DMS153 treated with DMSO at 0.1 percent for 48 hours (cell line): ENCODE measurements at regions not wholly inside any gene's neighbourhood (a gene's known extent, or its start where the extent isn't known, plus 50 kb on each side); places are given as distances from the start of the nearest gene placed in this dataset.
"Not testable (repeated sequence)": the region's sequence is repeated elsewhere in the genome, so short reads cannot be mapped to it uniquely, and the experiment has no call there.

ENCODE experiments used
- DNase-seq: peaks from one replicate; lab custom pipeline; 2025; ENCODE audit not compliant: unreplicated experiment; lab: John Stamatoyannopoulos, UW

DNA sequence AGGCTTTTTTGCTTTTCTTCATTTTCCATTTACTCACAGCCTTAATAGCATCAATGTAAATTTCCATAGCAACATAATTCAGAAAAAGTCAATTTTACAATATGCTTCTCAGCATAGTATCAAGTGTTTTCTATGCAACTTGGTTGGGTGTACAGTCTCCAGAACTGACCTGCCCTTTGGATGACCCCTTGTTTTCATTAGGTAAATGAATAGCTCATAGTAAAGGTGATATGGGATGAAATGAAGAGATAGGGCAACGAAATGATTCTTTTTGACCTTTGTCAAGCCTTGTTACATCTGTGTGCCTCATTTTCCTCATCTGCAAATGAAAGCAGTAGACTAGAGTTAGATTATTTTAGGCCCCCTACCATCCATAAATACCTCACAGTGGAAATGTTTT is 1081.0 kb downstream of the TMTC2 start:
- DNase-seq, result no peak

DNA sequence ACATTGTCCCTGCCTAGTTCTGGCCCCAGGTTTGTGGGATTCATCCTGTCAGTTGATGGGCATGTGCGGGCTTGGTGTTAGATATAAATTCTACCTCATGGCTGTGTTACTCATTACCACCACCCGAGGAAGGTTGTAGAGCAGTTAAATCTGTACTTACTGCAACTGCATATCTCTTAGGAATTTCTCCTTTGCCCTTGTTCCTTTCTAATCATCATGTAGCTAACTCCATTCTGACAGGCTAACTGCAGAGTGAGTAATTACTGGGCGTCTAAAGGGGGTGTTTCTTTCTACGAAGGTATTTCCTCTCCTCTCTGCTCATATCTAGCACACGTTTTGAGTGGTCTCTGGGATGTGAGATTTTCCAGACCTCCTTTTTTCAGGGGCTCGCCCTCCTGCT is 1076.7 kb downstream of the TMTC2 start:
- DNase-seq, result no peak

DNA sequence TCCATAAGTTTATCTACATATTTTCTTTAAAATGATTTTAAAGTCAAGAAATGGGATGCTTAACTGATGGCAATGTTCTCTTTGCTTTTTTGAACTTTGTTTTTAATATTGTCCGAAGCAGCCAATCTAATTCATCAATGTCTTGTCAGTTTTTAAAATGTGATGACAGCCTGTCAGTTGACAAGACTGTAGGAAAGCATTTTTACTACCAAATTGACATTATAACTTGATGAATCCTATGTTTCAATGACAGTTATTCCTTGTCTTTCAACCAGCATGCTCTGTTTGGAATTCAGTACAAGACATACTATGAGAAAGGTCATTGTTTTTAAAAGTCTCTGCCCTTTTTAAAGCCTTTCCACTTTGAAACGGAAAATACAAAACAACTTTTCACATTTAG is 1073.2 kb downstream of the TMTC2 start:
- DNase-seq, result no peak

DNA sequence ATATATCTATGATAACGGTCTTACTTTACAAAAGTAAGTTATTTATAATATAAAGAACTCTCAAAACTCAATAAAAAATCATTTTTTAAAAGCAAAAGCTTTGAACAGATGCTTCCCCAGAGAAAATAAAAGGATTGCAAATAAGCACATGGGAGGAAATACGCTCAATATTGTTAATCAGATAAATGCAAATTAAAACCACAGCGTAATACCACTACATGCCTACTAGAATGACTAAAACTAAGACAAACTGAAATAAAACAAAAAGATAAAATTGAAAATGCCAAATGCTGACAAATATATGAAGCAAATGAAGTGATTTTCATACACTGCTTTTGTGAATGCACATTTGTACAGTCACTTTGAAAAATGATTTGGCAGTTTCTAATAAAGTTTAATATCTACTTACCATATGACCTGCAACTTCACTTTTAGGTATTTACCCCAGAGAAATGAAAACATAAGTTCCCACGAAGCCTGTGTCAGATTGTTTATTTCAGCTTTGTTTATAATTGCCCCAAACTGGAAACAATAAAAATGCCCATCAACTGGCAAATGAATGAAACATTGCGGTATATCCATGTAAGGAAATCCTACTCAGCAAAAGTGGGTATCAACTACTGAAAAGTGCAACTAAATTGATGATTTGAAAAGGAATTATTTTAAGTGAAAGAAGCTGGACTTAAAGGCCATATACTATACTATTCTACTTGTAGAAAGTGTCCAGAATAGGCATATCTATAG is 1072.4 kb downstream of the TMTC2 start:
- no peak for DNase-seq

DNA sequence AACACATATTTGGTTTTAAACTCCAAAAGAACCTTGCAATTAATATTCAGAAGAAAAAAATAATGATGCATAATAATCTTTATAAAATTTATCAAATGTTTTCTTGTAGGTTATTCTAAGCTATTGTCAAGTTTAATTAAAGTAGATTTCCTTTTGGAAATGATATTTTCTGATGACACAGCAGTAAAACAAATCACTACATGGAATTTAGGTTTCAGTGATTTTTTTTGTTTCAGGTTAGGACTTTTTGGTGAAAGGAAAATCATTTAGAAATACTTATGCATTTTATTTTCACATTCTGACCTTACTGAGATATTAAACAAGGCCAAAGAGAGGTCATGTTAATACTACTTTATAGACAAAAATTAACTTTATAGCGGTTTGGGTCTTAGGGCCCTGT is 1067.2 kb downstream of the TMTC2 start:
- no peak for DNase-seq

DNA sequence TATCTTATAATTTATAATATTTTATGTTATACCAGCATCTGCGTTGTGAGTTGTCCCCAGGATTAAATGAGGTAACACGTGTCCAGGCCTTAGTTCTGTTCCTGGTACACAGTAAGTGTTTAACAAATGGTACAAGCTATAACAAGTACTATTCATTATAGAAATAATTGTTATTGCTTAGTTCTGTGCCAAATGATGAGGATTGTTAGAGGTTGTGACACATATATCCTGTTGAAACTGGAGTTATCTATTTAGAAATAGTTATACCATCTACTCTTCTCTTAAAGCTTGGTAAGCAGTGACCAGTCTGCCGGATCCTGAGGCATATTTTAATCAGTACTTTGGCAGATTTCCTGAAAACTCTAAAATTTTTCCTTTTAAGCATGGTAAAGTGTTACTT is 1066.5 kb downstream of the TMTC2 start:
- no peak for DNase-seq

DNA sequence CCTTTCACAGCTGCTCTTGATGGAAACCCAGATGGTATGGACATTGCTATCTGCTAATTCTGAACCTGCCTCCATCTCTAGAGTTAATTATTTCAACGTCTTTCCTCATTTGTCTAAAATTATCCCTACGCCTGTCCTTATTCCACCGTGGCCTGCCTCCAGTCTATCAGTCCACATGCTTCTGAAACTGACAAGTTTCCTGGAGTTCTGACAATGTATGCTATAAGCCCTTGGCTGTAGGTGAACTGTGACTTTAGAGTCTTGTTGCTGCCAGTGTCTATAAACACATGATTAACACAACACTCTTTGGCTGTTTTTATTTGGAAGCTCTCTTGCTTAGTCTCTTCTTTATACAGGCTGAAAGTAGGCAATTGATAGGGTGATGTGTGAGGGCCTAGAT is 1052.9 kb downstream of the TMTC2 start:
- DNase-seq, result no peak

DNA sequence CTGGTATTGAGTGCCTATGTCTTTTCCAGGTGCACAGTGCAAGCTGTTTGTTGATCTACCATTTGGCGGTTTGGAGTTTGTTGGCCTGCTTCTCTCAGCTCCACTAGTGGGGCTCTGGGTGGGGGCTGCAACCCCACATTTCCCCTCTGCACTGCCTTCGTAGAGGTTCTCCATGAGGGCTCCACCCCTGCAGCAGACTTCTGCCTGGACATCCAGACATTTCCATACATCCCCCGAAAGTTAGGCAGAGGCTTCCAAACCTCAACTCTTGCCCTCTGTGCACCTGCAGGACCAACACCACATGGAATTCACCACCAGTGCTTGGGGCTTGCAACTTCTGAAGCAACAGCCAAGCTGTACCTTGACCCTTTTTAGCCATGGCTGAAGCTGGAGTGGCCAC is 1024.1 kb downstream of the TMTC2 start:
- DNase-seq, result no peak

DNA sequence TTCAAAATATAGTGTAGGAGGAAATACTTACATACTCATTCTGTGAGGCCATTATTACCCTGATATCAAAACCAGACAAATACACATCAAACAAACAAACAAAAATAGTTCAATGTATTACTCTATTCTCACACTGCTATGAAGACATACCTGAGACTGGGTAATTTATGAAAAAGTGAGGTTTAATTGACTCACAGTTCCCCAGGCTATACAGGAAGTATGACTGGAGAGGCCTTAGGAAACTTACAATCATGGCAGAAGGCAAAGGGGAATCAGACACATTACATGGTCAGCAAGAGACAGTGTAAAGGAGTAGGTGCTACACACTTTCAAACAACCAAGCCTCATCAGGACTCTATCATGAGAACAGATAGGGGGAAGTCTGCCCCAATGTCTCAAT is 1023.2 kb downstream of the TMTC2 start:
- DNase-seq, result no peak

DNA sequence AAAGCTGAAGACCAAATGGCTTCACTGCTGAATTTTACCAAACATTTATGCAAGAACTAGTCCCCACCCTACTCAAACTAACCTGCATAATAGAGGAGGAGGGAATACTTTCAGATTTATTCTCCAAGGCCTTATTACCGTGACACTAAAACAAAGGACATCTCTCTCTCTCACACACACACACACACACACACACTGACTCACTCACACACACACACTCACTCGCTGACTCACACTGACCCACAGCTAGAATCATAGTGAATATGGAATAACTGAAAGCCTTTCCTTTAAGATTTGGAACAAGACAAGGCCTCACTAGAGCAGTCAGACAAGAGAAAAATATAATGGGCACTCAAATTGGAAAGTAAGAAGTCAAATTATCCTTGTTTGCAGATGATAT is 1014.1 kb downstream of the TMTC2 start:
- no peak for DNase-seq

DNA sequence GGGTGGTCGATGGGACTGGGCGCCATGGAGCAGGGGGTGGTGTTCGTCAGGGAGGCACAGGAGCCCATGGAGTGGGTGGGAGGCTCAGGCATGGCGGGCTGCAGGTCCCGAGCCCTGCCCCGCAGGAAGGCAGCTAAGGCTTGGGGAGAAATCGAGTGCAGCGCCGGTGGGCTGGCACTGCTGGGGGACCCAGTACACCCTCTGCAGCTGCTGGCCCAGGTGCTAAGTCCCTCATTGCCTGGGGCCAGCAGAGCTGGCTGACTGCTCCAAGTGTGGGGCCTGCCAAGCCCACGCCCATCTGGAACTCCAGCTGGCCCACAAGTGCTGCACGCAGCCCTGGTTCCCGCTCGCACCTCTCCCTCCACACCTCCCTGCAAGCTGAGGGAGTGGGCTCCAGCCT is 1009.6 kb downstream of the TMTC2 start:
- not testable (repeated sequence) for DNase-seq

DNA sequence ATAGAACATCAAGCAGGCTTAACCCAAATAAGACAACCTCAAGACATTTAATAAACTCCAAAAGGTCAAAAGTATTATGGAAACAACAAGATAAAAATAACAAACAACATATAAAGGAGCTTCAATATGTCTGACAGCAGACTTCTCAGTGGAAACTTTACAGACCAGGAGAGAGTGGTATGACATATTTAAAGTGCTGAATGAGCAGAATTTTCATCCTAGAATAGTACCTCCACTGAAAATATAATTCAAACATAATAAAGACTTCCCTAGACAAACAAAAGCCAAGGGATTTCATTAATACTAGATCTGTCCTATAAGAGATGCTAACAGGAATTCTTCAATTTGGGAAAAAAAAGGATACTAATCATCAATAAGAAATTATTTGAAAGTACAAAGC is 1005.0 kb downstream of the TMTC2 start:
- no peak for DNase-seq

DNA sequence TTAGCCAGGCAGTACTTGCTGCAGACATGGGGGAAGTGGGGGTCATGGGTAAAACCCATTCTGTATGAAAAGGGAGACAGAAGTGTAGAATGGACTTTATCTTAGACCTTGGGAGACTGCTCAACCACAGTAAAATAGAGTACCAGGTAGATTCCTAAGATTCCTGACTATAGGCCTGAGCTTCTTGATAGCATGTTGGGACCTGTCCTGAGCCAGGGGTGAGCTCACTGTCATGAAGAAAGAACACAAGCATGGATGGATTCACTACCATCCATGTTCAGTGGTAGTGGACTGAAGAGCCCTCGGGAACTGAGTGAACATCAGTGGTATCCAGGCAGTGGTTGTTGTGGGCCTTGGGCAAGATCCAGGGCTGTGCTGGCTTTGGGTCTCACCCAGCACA is 1003.8 kb downstream of the TMTC2 start:
- DNase-seq, result no peak

DNA sequence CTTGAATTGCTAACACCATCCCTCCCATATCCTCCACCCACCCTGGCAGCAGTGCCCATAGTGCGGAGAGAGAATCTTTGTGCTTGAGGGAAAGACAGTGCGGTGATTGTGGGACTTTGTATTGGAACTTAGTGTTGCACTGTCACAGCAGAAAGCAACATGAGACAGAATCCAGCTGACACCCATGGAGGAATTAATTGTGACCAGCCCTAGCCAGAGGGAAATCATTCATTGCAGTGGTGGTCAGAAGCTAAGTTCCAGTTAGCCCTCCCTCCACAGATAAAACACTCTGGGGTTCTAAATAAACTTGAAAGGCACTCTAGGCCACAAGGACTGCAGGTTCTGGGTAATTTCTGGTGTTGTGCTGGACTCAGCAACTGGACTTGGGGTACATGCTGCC is 1002.6 kb downstream of the TMTC2 start:
- no peak for DNase-seq

DNA sequence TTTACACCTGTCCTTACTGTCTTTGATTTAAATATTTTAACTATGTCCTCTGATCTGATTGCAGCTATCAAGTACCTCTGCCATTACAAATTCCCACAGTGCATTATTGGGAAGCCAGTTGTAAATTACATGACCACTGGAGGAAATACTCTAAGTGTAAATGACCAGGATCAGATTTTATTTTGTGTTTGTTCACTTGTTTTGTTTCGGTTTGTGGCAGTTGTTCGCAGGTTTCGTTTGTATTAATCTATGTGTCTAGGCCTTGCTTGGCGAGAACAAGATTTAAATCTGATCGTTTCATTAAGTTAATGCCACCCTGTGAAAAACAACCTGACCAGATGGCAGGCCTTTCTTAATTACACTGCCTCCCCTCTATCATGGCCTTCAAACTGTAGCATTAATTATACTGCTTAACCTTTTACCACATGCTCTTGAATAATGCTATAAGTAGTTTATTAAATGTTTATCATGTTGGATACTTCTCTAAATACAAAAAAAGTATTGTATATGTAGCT is 990.1 kb downstream of the TMTC2 start:
- no peak for DNase-seq

DNA sequence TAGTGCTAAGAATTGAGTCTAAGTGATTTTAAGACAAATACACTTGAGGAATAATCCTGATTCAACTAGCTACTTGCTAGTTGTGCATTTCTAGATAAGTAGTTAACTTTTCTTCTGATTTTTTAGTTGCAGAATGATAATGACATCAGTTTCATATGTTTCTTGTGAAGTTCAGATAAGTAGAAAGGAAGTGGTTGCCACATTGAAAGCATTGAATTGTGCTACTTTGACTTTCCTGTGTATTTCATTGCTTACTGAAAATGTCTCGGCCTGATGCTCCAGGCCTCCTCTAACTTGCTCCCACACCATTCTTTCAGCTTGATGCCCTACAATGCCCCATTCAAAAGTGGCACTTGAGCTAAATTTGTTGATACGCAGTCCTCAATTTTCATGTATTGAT is 980.0 kb downstream of the TMTC2 start:
- DNase-seq, result no peak

DNA sequence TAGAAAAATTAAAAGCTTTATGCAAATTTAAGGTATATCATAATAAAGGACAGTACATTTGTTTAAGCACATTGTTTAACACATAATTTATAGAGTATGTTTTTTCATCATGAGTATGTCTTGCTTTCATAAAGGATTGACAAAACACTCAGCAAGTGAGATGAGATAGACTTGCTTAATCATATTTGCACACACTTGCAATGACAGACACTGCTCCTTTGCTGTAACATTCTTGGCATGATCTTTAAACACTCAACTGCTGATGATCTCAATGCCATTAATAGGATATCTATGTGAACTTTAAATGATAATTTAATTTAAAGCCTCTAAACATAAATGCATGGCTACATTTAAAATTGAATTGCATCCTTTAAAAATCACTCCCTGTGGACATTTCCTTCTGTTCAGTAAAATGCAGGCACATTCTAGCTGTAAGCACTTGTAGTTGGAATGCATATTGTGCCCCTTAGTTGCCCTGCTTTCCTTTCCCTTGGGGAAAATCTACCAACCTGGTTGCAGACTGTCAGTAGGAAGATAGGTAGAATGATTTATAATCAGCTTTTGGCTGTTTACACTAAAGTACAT is 979.0 kb downstream of the TMTC2 start:
- DNase-seq, result no peak

DNA sequence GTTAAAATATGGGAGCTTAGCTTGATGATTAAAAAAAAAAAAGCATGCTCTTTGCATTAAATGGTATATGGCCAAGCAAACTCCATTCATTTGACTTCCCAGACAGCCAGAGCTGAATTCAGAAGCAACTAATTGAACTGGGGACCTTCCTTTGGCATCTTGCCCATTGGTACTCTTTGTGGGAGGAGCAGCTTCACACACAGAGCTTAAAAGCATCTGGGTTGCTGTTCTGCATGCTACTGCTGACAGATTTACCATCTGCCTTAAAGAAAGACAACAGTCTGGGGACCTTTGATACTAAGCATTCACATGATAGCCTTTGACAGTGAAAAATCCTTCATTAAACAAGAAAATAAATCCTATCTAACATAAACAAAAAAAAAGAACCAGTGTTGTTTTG is 977.9 kb downstream of the TMTC2 start:
- DNase-seq, result peak; percentile 52

DNA sequence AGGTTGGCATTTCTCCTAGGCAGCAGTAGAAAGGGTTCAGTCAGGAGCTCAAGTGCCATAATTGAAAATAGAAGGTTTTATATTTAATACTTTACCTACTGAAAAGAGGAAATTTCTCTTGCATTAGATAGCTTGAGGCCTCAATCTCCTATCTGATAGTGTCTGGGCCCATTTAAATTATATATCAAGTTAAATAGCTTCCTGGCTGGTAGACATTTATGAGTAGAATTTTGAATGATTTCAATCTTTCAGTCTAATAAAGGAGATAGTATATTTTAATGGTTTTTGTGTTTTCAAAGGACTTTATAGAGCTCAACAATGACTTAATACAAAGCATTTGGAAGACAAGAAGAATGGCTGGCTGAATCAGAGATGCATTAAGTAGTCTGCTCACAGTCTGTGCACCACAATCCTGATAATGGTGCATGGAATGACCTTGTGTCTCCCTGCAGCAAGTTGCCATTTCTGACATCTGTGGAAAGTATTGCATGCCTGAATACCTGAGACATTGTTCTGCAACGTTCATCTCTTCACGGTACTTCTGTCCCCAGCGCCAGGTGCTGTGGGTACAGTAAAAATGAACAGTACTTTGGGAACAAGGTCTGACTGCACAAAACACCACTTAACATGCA is 974.1 kb downstream of the TMTC2 start:
- DNase-seq, result no peak

DNA sequence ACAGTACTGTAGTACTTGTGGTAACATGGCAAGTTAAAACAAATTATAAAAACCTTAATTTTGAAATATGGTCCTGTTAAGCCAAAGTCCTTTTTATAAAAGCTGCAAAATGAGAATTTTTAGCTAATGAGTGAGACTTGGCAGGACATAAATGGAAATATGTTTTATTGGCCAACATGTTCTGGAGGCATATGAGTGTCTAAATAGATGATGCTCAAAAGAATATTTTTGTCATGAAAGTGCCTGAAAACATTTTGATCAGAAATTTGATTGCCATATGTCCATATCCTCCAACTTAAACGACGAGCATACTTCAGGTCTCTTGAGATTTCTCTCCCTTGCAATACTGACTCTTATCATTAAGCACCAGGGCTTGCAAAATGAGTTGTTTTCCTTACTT is 972.6 kb downstream of the TMTC2 start:
- DNase-seq, result no peak

DNA sequence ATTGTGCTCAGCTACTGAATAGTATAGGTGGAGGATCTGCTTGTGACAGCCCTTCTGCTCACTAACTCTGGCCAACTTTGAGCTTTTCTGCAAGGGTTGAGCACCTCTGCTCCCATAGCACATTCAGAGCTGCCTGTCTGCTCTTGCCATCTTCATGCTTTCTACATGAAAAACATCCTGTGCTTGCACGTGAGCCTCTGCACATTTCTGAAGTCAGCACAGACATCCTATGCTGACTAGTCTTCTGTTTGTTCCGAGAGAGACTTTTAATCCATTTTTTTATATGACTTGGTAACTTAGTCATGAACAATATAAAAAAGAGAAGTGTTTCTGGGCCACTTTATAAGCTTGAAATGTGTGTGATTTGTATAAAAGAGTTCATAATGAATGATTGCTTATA is 969.3 kb downstream of the TMTC2 start:
- DNase-seq, result no peak

DNA sequence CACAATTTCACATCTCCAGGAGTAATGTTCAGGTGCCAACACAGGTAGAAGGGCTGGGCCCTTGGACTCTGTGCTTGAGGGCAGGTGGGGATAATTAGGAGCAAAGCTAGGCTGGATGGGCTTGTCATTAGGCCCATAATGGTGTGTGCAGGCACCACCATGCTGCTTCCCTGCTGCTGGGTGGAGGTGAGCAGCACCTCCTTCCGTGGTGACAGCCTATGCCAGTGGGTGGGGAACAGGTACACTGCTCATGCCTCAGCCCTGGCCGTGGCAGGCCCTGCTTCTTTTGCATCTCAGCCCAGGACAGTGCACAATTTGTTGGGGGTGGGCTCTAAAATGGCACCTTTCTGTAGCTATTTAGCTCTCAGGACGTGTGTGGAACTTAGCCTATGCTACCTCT is 955.5 kb downstream of the TMTC2 start:
- no peak for DNase-seq
